Activated naive CD8-positive, alpha-beta T cell treated with anti-CD3 and anti-CD28 coated beads, Interleukin-2, amount 50 U/mL, for 16 hours (primary cell): ENCODE measurements at regions not wholly inside any gene's neighbourhood (a gene's known extent, or its start where the extent isn't known, plus 50 kb on each side); places are given as distances from the start of the nearest gene placed in this dataset.
A peak's percentile ranks its signal among the peaks of the same experiment; 100 is the strongest.
"Not testable (repeated sequence)": the region's sequence is repeated elsewhere in the genome, so short reads cannot be mapped to it uniquely, and the experiment has no call there.

Experiments
- DNase-seq: peaks from one replicate; pipeline ENCODE4 v3.0.0-alpha.2; 2020; ENCODE audit warnings: low read depth, low spot score

GRCh38 chr9:39463696-39464095 is 108.2 kb downstream of the SPATA31A1 start:
- not testable (repeated sequence) for DNase-seq

- DNase-seq: peak; percentile 39
Measured at GRCh38 chr9:39464122-39464777, 108.8 kb downstream of the SPATA31A1 start.

- DNase-seq: not testable (repeated sequence)
Measured at GRCh38 chr9:39474499-39474898, 119.0 kb downstream of the SPATA31A1 start.

GRCh38 chr9:39483073-39483472 is 127.6 kb downstream of the SPATA31A1 start:
- not testable (repeated sequence) for DNase-seq

GRCh38 chr9:39483880-39484279 is 128.4 kb downstream of the SPATA31A1 start:
- DNase-seq: not testable (repeated sequence)

GRCh38 chr9:39484292-39484691 is 128.8 kb downstream of the SPATA31A1 start:
- not testable (repeated sequence) for DNase-seq

- not testable (repeated sequence) for DNase-seq
Measured at GRCh38 chr9:39487477-39487876, 132.0 kb downstream of the SPATA31A1 start.

GRCh38 chr9:39496248-39496647 is 140.8 kb downstream of the SPATA31A1 start:
- not testable (repeated sequence) for DNase-seq

- DNase-seq: not testable (repeated sequence)
Measured at GRCh38 chr9:39503178-39503577, 147.7 kb downstream of the SPATA31A1 start.

- DNase-seq: not testable (repeated sequence)
Measured at GRCh38 chr9:39527387-39528029, 172.0 kb downstream of the SPATA31A1 start.

- not testable (repeated sequence) for DNase-seq
Measured at GRCh38 chr9:39532597-39532996, 177.1 kb downstream of the SPATA31A1 start.

- not testable (repeated sequence) for DNase-seq
Measured at GRCh38 chr9:39533001-39533762, 177.7 kb downstream of the SPATA31A1 start.

- DNase-seq: not testable (repeated sequence)
Measured at GRCh38 chr9:39533763-39534548, 178.5 kb downstream of the SPATA31A1 start.

- not testable (repeated sequence) for DNase-seq
Measured at GRCh38 chr9:39534897-39535296, 179.4 kb downstream of the SPATA31A1 start.

GRCh38 chr9:39542157-39542556 is 186.7 kb downstream of the SPATA31A1 start:
- DNase-seq: not testable (repeated sequence)

- DNase-seq: not testable (repeated sequence)
Measured at GRCh38 chr9:39545079-39545478, 189.6 kb downstream of the SPATA31A1 start.

GRCh38 chr9:39550573-39550972 is 195.1 kb downstream of the SPATA31A1 start:
- not testable (repeated sequence) for DNase-seq

- DNase-seq: not testable (repeated sequence)
Measured at GRCh38 chr9:39551544-39551943, 196.1 kb downstream of the SPATA31A1 start.

- not testable (repeated sequence) for DNase-seq
Measured at GRCh38 chr9:39552242-39552881, 196.9 kb downstream of the SPATA31A1 start.

GRCh38 chr9:39554352-39554751 is 198.9 kb downstream of the SPATA31A1 start:
- not testable (repeated sequence) for DNase-seq

- DNase-seq: not testable (repeated sequence)
Measured at GRCh38 chr9:39559384-39559783, 203.9 kb downstream of the SPATA31A1 start.
